Ovary (tissue), 3 donors: ENCODE measurements at regions not wholly inside any gene's neighbourhood (a gene's known extent, or its start where the extent isn't known, plus 50 kb on each side); places are given as distances from the start of the nearest gene placed in this dataset.

Experiments
- CTCF ChIP-seq, 3 donors: fragments of 450-650 bp in 2 of 3; fragments of 200-600 bp in 1 of 3; IDR thresholded peaks; one replicate each; pipeline versions ENCODE4 v1.5.1 to v1.8.0; 2016 to 2022; ENCODE audit warnings: antibody characterized with exemption in 3 of 3, mild to moderate bottlenecking in 1 of 3
- EP300 ChIP-seq: sonication (generic); formaldehyde crosslinking; IDR thresholded peaks from one replicate; pipeline ENCODE4 v1.6.1; 2017; ENCODE audit warnings: antibody characterized with exemption
- POLR2A ChIP-seq: fragments of 450-650 bp; IDR thresholded peaks from one replicate; pipeline ENCODE4 v1.6.1; 2017; ENCODE audit warnings: antibody characterized with exemption, mild to moderate bottlenecking, moderate library complexity
- donor health status: DM: no; HTN: no; CAD: no.

GRCh38 chr3:74049444-74049843 is 424.7 kb upstream of the PDZRN3 start:
- TF ChIP-seq CTCF (IDR thresholded peaks at IDR 0.05) = no peak
- TF ChIP-seq POLR2A = no peak
- no peak for TF ChIP-seq EP300
